Progenitor cell of endocrine pancreas (in vitro differentiated cells): ENCODE measurements at regions not wholly inside any gene's neighbourhood (a gene's known extent, or its start where the extent isn't known, plus 50 kb on each side); places are given as distances from the start of the nearest gene placed in this dataset.

Experiments
- DNase-seq: peaks from one replicate; pipeline ENCODE4 v3.0.0; 2021; ENCODE audit warnings: low spot score; ENCODE audit not compliant: unreplicated experiment
- H3K27ac Mint-ChIP-seq: 2 replicates; pipeline ENCODE4 v1.8.0; 2021; ENCODE audit warnings: mild to moderate bottlenecking, moderate library complexity, mixed read lengths
- H3K27me3 Mint-ChIP-seq: 2 replicates; pipeline ENCODE4 v1.8.0; 2021; ENCODE audit warnings: mixed read lengths
- H3K36me3 Mint-ChIP-seq: 2 replicates; pipeline ENCODE4 v1.8.0; 2022; ENCODE audit warnings: mixed read lengths; ENCODE audit not compliant: insufficient read depth
- H3K4me1 Mint-ChIP-seq: 2 replicates; pipeline ENCODE4 v1.8.0; 2021; ENCODE audit warnings: low read depth, mixed read lengths
- H3K4me3 Mint-ChIP-seq: 2 replicates; pipeline ENCODE4 v1.8.0; 2021; ENCODE audit warnings: low read depth, mild to moderate bottlenecking, moderate library complexity, mixed read lengths
- H3K9me3 Mint-ChIP-seq: 2 replicates; pipeline ENCODE4 v1.8.0; 2021; ENCODE audit warnings: low read depth, mixed read lengths
- TF ChIP-seq, protein P1 (sequence below): fragments of 200-600 bp; sonication (generic); IDR thresholded peaks from one replicate; pipeline ENCODE4 v1.5.0; 2021; ENCODE audit warnings: antibody characterized with exemption, mild to moderate bottlenecking; ENCODE audit not compliant: unreplicated experiment

DNA sequence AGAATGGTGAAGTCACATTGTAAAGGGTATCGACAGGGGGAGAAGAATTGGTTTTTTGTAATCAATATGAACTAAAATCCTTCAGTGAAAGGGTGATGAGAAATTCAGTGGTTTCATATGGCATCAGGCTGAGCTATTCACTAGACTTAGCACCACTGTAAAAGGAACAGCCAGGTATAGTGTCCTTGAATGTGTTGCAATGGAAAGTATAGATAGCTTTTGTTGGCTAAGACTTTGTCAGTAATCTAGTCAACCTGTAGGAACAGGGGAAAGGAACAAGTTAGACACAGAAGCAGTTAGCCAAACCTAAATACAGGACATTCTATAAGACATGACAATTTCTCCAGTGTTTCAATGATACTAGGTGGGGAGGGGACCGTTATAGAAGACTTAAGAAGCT is 172.6 kb upstream of the MOCS1 start:
- Mint-ChIP-seq H3K4me3 (no peak overlapping the region), H3K9me3 (peaks cover 19% of the 10 kb centered on the region), H3K27me3 (peaks cover 7% of the 10 kb centered on the region), H3K36me3 (no peaks in the 10 kb centered on the region), H3K4me1 (no peaks in the 10 kb centered on the region), H3K27ac (no peak overlapping the region)
- DNase-seq, result no peak
- TF ChIP-seq, protein P1, sequence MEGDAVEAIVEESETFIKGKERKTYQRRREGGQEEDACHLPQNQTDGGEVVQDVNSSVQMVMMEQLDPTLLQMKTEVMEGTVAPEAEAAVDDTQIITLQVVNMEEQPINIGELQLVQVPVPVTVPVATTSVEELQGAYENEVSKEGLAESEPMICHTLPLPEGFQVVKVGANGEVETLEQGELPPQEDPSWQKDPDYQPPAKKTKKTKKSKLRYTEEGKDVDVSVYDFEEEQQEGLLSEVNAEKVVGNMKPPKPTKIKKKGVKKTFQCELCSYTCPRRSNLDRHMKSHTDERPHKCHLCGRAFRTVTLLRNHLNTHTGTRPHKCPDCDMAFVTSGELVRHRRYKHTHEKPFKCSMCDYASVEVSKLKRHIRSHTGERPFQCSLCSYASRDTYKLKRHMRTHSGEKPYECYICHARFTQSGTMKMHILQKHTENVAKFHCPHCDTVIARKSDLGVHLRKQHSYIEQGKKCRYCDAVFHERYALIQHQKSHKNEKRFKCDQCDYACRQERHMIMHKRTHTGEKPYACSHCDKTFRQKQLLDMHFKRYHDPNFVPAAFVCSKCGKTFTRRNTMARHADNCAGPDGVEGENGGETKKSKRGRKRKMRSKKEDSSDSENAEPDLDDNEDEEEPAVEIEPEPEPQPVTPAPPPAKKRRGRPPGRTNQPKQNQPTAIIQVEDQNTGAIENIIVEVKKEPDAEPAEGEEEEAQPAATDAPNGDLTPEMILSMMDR, result no peak

DNA sequence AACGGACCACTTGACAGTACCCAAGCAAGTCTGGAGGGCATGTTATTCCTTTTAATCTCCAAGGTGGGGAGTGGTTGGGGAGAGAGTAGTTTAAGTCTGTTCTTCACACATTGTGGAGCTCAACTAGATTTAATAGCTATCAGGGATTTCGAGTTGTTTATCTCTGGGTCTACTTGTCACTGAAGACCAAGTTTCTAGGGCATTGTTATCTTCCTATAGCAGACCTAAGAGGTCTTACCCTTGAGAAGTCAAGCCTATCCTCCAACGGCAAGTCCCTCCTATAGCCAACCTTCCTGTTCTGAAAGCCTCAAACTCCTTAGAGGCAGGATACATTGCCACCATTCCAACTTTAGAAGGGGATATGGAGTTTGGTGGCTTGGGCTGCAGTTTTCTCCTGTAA is 164.5 kb upstream of the MOCS1 start:
- Mint-ChIP-seq H3K36me3 (no peaks in the 10 kb centered on the region), H3K4me1 (no peaks in the 10 kb centered on the region), H3K4me3 (no peak overlapping the region), H3K27ac (no peak overlapping the region), H3K9me3 (peaks cover 2% of the 10 kb centered on the region), H3K27me3 (peaks cover 13% of the 10 kb centered on the region)
- DNase-seq, result no peak
- TF ChIP-seq, protein P1, result no peak

DNA sequence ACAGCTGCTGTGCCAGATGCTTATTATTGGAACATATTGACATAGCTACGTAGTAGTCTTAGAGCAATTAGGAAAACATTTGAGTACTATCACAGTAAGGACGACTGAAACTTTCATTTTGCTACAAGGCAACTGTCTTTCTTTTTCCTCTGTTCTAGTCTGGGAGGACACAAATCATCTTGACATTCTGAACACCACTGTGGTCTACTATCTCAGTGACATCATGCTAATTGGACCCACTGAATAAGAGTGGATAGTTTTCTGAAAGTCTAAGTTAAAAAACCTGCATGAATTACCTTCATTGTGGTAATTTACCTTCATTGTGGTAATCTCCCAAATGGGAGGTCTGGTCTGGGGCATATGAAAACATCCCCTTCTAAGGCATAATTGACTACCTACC is 163.3 kb upstream of the MOCS1 start:
- TF ChIP-seq, protein P1, result no peak
- H3K4me1 Mint-ChIP-seq, result no peaks in the 10 kb centered on the region
- no peak for DNase-seq
- H3K27ac Mint-ChIP-seq, result no peak overlapping the region
- no peaks in the 10 kb centered on the region for H3K36me3 Mint-ChIP-seq
- H3K27me3 Mint-ChIP-seq, result peaks cover 13% of the 10 kb centered on the region
- peaks cover 2% of the 10 kb centered on the region for H3K9me3 Mint-ChIP-seq
- H3K4me3 Mint-ChIP-seq, result no peak overlapping the region

GRCh38 chr6:40083141-40083920 is 149.1 kb upstream of the MOCS1 start:
- no peak for DNase-seq
- H3K4me3 Mint-ChIP-seq, result no peak overlapping the region
- H3K9me3 Mint-ChIP-seq, result no peaks in the 10 kb centered on the region
- no peaks in the 10 kb centered on the region for H3K4me1 Mint-ChIP-seq
- no peaks in the 10 kb centered on the region for H3K36me3 Mint-ChIP-seq
- H3K27me3 Mint-ChIP-seq, result peaks cover 23% of the 10 kb centered on the region
- H3K27ac Mint-ChIP-seq, result no peak overlapping the region
- TF ChIP-seq, protein P1, result no peak

DNA sequence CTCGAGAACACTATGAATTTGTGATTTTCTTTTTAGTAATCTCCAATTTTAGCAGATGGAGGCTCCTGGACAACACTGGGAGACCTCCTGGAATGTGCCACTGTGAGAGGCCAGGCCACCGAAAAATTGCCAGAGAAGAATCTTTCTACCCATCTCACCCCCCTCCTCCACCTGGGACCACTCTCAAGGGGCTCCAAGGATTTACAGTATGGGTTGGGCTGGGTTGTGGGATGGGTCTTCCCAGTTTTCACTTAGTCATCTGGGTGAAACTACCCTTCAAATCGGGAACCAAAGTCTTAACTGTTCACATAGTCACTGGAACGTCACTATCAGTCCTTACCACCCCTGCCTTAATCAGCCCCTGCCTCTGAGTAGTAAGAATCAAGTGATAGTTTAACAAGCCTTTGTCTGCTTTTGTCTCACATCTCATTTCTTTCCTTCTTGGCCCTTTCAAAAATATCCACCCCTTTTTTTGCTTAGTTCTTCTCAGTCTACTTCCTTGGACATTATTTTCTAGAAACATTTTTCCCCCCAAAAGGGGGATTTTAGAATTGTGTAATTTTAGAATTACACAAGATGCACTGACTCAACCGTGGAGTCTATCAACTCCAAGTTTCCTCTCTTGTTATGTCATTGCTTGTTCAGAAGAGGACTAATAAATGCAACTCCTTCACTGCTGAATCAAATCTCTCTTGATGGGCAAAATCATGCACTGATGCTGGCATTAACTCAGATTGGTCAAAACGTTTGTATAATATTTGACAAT is 148.2 kb upstream of the MOCS1 start:
- TF ChIP-seq, protein P1, result no peak
- H3K4me1 Mint-ChIP-seq, result no peaks in the 10 kb centered on the region
- no peaks in the 10 kb centered on the region for H3K36me3 Mint-ChIP-seq
- H3K27ac Mint-ChIP-seq, result no peak overlapping the region
- no peaks in the 10 kb centered on the region for H3K9me3 Mint-ChIP-seq
- peaks cover 23% of the 10 kb centered on the region for H3K27me3 Mint-ChIP-seq
- DNase-seq, result no peak
- no peak overlapping the region for H3K4me3 Mint-ChIP-seq
